Osteocyte (in vitro differentiated cells): ENCODE measurements at regions not wholly inside any gene's neighbourhood (a gene's known extent, or its start where the extent isn't known, plus 50 kb on each side); places are given as distances from the start of the nearest gene placed in this dataset.
"Not testable (repeated sequence)": the region's sequence is repeated elsewhere in the genome, so short reads cannot be mapped to it uniquely, and the experiment has no call there.

Experiments used
- DNase-seq: peaks from one replicate; pipeline ENCODE4 v3.0.0; 2021; ENCODE audit warnings: mixed read lengths; ENCODE audit not compliant: unreplicated experiment; ENCODE audit errors: extremely low spot score
- H3K27ac Mint-ChIP-seq: one replicate; pipeline ENCODE4 v1.8.0; 2021; ENCODE audit warnings: mild to moderate bottlenecking, mixed read lengths; ENCODE audit not compliant: unreplicated experiment
- H3K27me3 Mint-ChIP-seq: one replicate; pipeline ENCODE4 v1.8.0; 2021; ENCODE audit warnings: mixed read lengths; ENCODE audit not compliant: unreplicated experiment
- H3K36me3 Mint-ChIP-seq: one replicate; pipeline ENCODE4 v1.8.0; 2021; ENCODE audit warnings: mixed read lengths; ENCODE audit not compliant: unreplicated experiment
- H3K4me1 Mint-ChIP-seq: one replicate; pipeline ENCODE4 v1.8.0; 2021; ENCODE audit warnings: mixed read lengths; ENCODE audit not compliant: unreplicated experiment
- H3K4me3 Mint-ChIP-seq: one replicate; pipeline ENCODE4 v1.8.0; 2021; ENCODE audit warnings: mild to moderate bottlenecking, moderate library complexity, mixed read lengths; ENCODE audit not compliant: unreplicated experiment
- H3K9me3 Mint-ChIP-seq: one replicate; pipeline ENCODE4 v1.8.0; 2021; ENCODE audit warnings: mixed read lengths; ENCODE audit not compliant: unreplicated experiment

GRCh38 chrX:222800-223513 lies 58.2 kb upstream of the PLCXD1 start:
- H3K36me3 Mint-ChIP-seq, H3K9me3 Mint-ChIP-seq, H3K4me1 Mint-ChIP-seq, H3K27me3 Mint-ChIP-seq, H3K27ac Mint-ChIP-seq, H3K4me3 Mint-ChIP-seq, DNase-seq: not testable (repeated sequence)

- DNase-seq, H3K36me3 Mint-ChIP-seq, H3K27me3 Mint-ChIP-seq, H3K4me3 Mint-ChIP-seq, H3K4me1 Mint-ChIP-seq, H3K27ac Mint-ChIP-seq, H3K9me3 Mint-ChIP-seq: not testable (repeated sequence)
Observed at GRCh38 chrX:223514-223854, 57.7 kb upstream of the PLCXD1 start.

GRCh38 chrX:226474-227164 lies 54.6 kb upstream of the PLCXD1 start:
- H3K4me1 Mint-ChIP-seq, H3K9me3 Mint-ChIP-seq, H3K27me3 Mint-ChIP-seq, H3K36me3 Mint-ChIP-seq: not testable (repeated sequence)
- Mint-ChIP-seq H3K4me3 (peak overlapping the region; percentile 79), H3K27ac (peak overlapping the region; percentile 83)
- peak; percentile 80 for DNase-seq

GRCh38 chrX:227396-227795 lies 53.8 kb upstream of the PLCXD1 start:
- not testable (repeated sequence) for H3K27ac Mint-ChIP-seq, H3K4me3 Mint-ChIP-seq, DNase-seq, H3K36me3 Mint-ChIP-seq, H3K27me3 Mint-ChIP-seq, H3K9me3 Mint-ChIP-seq, H3K4me1 Mint-ChIP-seq
